HUES6 (cell line): ENCODE measurements at regions not wholly inside any gene's neighbourhood (a gene's known extent, or its start where the extent isn't known, plus 50 kb on each side); places are given as distances from the start of the nearest gene placed in this dataset.
"Not testable (repeated sequence)": the region's sequence is repeated elsewhere in the genome, so short reads cannot be mapped to it uniquely, and the experiment has no call there.

Experiments
- H3K27ac ChIP-seq: 2 replicates; pipeline ENCODE4 v1.7.0; 2013; ENCODE audit warnings: low read depth, mild to moderate bottlenecking, low read length, inconsistent platforms
- H3K27me3 ChIP-seq: 2 replicates; pipeline ENCODE4 v1.6.1; 2013; ENCODE audit warnings: low read length; ENCODE audit not compliant: control insufficient read depth, insufficient read depth
- H3K36me3 ChIP-seq: 2 replicates; pipeline ENCODE4 v1.6.1; 2013; ENCODE audit warnings: low read length; ENCODE audit not compliant: control insufficient read depth, insufficient read depth
- H3K4me1 ChIP-seq: 2 replicates; pipeline ENCODE4 v1.6.1; 2013; ENCODE audit warnings: low read length; ENCODE audit not compliant: control insufficient read depth, insufficient read depth
- H3K4me3 ChIP-seq: 2 replicates; pipeline ENCODE4 v1.5.1; 2013; ENCODE audit warnings: low read depth, low read length
- H3K9ac ChIP-seq: one replicate; pipeline ENCODE4 v1.6.1; 2013; ENCODE audit warnings: mild to moderate bottlenecking, low read length
- H3K9me3 ChIP-seq: 2 replicates; pipeline ENCODE4 v1.6.1; 2013; ENCODE audit warnings: low read depth, low read length; ENCODE audit not compliant: control insufficient read depth, insufficient read depth

- H3K9ac ChIP-seq: no peak overlapping the region
- peaks cover 5% of the 10 kb centered on the region for H3K9me3 ChIP-seq
- no peaks in the 10 kb centered on the region for H3K4me1 ChIP-seq
- no peaks in the 10 kb centered on the region for H3K36me3 ChIP-seq
- H3K27me3 ChIP-seq: no peaks in the 10 kb centered on the region
- no peak overlapping the region for H3K4me3 ChIP-seq
- H3K27ac ChIP-seq: no peak overlapping the region
These were observed 2073.5 kb downstream of the LRRC4C start for GRCh38 chr11:39385911-39386310.

DNA sequence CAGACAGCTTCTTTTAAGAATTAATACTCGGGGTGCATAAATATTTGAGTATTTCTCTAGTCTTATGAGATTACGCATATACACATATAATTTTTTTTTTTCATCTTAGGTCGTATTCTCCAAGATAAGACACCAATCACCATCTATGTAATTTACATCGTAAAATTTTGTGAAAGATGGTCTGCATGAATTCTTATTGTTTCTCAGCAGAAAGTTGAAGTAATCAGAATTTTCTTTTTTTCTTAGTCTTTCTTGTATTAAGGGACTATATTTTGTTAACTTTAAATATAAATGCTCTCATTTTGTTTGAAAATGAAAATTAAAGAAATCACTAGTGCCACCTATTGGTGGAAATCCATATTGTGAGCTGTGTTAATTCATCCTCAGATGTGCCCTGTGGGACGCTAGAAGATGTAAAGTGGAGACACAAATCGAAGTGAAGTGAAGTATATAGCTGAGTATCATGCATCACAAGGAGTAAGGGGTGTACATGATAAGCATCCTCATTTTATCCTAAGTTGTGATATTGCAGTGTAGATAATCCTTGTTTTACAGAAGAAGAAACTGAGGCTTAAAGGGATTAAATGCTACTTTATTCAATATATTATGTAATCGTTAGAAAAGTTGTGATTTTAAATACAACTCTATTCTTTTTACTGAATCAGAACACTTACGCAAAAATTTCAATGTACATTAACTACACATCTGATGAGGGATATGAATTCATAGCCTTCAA lies 2084.3 kb downstream of the LRRC4C start:
- H3K4me3 ChIP-seq: no peak overlapping the region
- no peaks in the 10 kb centered on the region for H3K27me3 ChIP-seq
- no peaks in the 10 kb centered on the region for H3K9me3 ChIP-seq
- no peak overlapping the region for H3K27ac ChIP-seq
- H3K9ac ChIP-seq: no peak overlapping the region
- H3K36me3 ChIP-seq: no peaks in the 10 kb centered on the region
- no peaks in the 10 kb centered on the region for H3K4me1 ChIP-seq

- Histone ChIP-seq H3K4me1 (no peaks in the 10 kb centered on the region), H3K9ac (no peak overlapping the region), H3K36me3 (no peaks in the 10 kb centered on the region), H3K9me3 (no peaks in the 10 kb centered on the region), H3K4me3 (no peak overlapping the region), H3K27me3 (no peaks in the 10 kb centered on the region), H3K27ac (no peak overlapping the region)
These were observed 2091.9 kb downstream of the LRRC4C start for GRCh38 chr11:39367534-39367933.

DNA sequence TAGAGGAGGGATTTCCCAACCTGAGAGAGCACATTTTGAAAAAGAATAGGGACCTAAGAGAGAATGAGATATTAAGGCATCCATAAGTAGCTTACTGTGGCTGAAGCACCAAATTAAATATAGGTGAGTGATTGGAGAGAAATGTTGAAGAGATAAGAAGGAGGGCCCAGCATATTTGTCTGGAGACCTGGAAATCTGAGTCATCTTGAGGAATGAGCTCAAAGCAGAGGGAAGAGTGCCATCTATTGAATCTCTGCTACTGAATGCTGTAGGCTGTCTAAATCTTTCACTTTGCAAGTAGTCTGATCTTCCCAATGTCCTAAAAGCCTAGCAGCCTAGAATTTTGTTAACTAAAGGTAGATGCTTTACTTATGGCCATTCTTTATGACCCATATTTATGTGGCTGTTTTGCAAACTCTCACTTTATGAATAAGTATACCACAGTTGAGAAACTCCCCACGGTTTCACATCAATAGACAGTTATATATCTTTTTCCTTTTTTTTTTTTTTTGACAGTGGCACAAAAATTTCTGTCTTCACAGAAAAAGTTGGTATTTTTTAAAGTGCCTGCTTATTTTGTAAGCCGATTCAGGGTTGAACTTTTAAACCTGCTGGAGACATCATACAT lies 2093.5 kb downstream of the LRRC4C start:
- H3K9me3 ChIP-seq: no peaks in the 10 kb centered on the region
- H3K36me3 ChIP-seq: no peaks in the 10 kb centered on the region
- no peaks in the 10 kb centered on the region for H3K4me1 ChIP-seq
- no peak overlapping the region for H3K4me3 ChIP-seq
- no peak overlapping the region for H3K27ac ChIP-seq
- H3K27me3 ChIP-seq: no peaks in the 10 kb centered on the region
- H3K9ac ChIP-seq: no peak overlapping the region

GRCh38 chr11:39363571-39363970 lies 2095.9 kb downstream of the LRRC4C start:
- H3K4me3 ChIP-seq: no peak overlapping the region
- no peak overlapping the region for H3K27ac ChIP-seq
- H3K9ac ChIP-seq: no peak overlapping the region
- H3K9me3 ChIP-seq: no peaks in the 10 kb centered on the region
- no peaks in the 10 kb centered on the region for H3K27me3 ChIP-seq
- H3K36me3 ChIP-seq: no peaks in the 10 kb centered on the region
- H3K4me1 ChIP-seq: no peaks in the 10 kb centered on the region

GRCh38 chr11:39361557-39361956 lies 2097.9 kb downstream of the LRRC4C start:
- Histone ChIP-seq H3K27me3 (no peaks in the 10 kb centered on the region), H3K27ac (no peak overlapping the region), H3K9me3 (no peaks in the 10 kb centered on the region), H3K4me1 (no peaks in the 10 kb centered on the region), H3K4me3 (no peak overlapping the region), H3K9ac (no peak overlapping the region), H3K36me3 (no peaks in the 10 kb centered on the region)

GRCh38 chr11:39345834-39346442 lies 2113.5 kb downstream of the LRRC4C start:
- Histone ChIP-seq H3K36me3 (no peaks in the 10 kb centered on the region), H3K9ac (no peak overlapping the region), H3K4me3 (no peak overlapping the region), H3K27ac (no peak overlapping the region), H3K27me3 (no peaks in the 10 kb centered on the region), H3K4me1 (peaks cover 5% of the 10 kb centered on the region), H3K9me3 (peaks cover 3% of the 10 kb centered on the region)

- no peak overlapping the region for H3K27ac ChIP-seq
- no peak overlapping the region for H3K9ac ChIP-seq
- peaks cover 24% of the 10 kb centered on the region for H3K9me3 ChIP-seq
- peaks cover 5% of the 10 kb centered on the region for H3K4me1 ChIP-seq
- no peaks in the 10 kb centered on the region for H3K27me3 ChIP-seq
- H3K4me3 ChIP-seq: no peak overlapping the region
- no peaks in the 10 kb centered on the region for H3K36me3 ChIP-seq
These were observed 2118.0 kb downstream of the LRRC4C start for GRCh38 chr11:39341461-39341860.

DNA sequence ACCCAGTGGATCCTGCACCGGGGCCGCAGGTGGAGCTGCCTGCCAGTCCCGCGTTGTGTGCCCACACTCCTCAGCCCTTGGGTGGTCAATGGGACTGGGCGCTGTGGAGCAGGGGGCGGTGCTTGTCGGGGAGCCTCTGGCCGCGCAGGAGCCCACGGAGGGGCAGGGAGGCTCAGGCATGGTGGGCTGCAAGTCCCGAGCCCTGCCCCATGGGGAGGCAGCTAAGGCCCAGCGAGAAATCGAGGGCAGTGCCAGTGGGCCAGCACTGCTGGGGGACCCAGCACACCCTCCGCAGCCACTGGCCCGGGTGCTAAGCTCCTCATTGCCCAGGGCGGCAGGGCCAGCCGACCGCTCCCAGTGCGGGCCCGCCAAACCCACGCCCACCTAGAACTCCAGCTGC lies 2126.4 kb downstream of the LRRC4C start:
- H3K27me3 ChIP-seq, H3K27ac ChIP-seq, H3K4me1 ChIP-seq, H3K4me3 ChIP-seq, H3K36me3 ChIP-seq, H3K9ac ChIP-seq, H3K9me3 ChIP-seq: not testable (repeated sequence)

DNA sequence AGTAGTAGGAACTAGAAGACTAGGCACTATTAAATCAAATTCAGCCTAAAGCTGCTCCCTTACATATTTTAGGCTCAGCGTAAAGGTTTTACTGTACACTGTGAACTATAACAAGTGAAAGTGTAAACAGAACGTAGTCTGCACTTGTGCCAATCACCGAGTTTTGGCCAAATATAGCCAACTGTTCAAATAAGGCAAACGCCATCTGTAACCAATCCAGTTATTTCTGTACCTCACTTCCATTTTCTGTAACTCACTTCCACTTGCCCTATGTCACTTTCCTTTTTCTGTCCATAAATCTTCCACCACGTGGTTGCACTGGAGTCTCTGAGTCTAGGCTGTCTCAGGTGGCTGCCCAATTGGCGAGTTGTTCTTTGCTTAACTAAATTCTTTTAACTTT lies 2132.2 kb downstream of the LRRC4C start:
- H3K4me3 ChIP-seq: no peak overlapping the region
- no peaks in the 10 kb centered on the region for H3K9me3 ChIP-seq
- no peaks in the 10 kb centered on the region for H3K27me3 ChIP-seq
- H3K27ac ChIP-seq: no peak overlapping the region
- no peak overlapping the region for H3K9ac ChIP-seq
- no peaks in the 10 kb centered on the region for H3K36me3 ChIP-seq
- H3K4me1 ChIP-seq: no peaks in the 10 kb centered on the region

DNA sequence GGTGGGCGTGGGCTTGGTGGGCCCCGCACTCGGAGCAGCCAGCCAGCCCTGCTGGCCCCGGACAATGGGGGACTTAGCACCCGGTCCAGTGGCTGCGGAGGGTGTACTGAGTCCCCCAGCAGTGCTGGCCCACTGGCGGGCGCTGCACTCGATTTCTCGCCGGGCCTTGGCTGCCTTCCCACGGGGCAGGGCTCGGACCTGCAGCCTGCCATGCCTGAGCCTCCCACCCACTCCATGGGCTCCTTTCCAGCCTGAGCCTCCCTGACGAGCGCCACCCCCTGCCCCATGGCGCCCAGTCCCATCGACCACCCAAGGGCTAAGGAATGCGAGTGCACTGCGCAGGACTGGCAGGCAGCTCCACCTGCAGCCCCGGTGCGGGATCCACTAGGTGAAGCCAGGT lies 2147.6 kb downstream of the LRRC4C start:
- H3K27ac ChIP-seq, H3K4me1 ChIP-seq, H3K27me3 ChIP-seq, H3K9me3 ChIP-seq, H3K36me3 ChIP-seq, H3K9ac ChIP-seq, H3K4me3 ChIP-seq: not testable (repeated sequence)
